ENCODE measurements at regions not wholly inside any gene's neighbourhood (a gene's known extent, or its start where the extent isn't known, plus 50 kb on each side); places are given as distances from the start of the nearest gene placed in this dataset.
"Not testable (repeated sequence)": the region's sequence is repeated elsewhere in the genome, so short reads cannot be mapped to it uniquely, and the experiment has no call there.

DNA sequence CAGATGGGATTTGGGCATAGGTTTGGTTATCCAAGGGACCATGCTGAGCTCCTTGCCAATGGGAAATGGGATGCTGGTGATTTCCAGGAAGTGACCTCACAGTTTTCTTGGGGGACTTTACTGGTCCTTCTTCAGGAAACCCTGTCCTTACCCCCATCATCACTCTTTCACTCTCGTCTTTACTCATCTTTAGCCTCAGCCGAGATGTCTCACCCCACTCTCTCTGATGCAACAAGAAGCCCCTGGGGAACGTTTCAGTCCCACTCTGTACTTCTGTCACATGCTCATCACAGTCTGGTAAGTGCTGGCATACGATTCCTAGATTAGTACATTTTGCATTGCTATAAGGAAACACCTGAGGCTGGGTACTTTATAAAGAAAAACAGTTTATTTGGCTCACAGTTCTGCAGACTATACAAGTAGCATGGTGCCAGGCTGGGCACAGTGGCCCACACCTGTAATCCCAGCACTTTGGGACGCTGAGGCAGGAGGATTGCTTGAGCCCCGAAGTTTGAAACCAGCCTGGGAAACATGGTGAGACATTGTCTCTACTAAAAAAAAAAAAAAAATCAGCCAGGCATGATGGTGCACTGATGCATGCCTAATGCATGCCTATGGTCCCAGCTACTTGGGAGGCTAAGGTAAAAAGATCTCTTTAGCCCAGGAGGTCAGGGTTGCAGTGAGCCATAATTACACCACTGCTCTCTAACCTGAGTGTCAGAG is 63.5 kb upstream of the VKORC1L1 start:
- no peak for DNase-seq

DNA sequence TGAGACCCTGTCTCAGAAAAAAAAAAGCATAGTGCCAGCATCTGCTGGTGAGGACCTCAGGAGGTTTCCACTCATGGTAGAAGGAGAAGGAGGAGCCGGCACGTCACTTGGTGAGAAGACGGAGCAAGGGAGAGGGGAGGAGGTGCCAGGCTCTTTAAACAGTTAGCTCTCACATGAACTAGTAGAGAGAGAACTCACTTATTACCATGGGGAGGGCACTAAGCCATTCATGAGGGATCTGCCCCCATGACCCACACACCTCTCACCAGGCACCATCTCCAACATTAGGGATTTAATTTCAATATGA is 62.9 kb upstream of the VKORC1L1 start:
- DNase-seq: no peak

DNA sequence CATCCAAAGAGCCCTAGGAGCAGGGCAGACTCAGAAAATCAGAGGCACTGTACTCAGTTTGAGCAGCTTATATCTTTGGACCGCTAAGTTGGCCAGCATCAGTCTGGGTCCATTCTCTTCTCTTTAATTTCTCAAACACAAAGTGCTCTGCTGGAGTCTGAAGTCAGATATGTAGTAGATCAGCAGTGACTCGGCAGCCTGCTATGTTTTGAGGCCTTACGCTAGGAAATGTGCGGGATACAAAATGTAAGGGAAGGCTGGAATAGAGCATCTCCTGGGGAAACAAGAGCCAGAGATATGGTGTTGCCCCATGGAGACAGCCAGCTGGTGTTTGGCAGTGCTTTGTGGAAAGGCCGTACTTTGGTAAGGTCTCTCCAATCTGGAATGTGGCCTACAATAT is 60.6 kb upstream of the VKORC1L1 start:
- DNase-seq: no peak

- DNase-seq: not testable (repeated sequence)
These were observed 58.2 kb upstream of the VKORC1L1 start for GRCh38 chr7:65814556-65815167.

DNA sequence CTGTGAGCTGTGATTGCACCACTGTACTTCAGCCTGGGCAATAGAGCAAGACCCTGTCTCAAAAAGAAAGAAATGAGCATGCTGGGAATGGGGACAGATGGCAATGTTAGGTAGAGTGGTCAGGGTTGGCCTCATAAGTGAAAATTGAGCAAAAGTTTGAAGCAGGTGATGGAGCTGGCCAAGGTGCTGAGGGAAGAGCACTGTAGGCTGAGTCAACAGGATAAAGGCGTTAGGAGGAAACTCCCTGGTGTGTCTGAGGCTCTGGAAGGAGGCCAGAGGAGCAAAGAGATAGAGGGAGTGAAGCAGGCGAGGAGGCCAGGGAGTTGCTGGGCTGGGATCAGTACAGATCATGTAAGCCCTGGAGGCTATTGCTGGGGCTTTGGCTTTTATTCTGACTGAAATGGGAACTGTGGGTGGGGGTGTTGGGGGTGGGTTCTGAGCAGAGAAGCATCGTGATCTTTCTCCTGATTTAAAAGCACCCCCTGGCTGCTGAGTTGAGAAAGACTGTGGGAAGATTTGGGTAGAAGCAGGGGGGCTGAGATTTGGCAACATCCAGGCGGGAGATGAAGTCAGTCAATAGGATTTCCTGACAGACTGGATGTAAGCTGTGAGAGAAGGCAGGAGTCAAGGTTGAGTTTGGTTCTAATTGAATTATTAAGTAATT is 52.5 kb upstream of the VKORC1L1 start:
- DNase-seq: no peak

Data from CD4-positive, alpha-beta T cell treated with Interferon gamma for 1 hour (primary cell).